Breast epithelium (tissue), 3 donors: ENCODE measurements at regions not wholly inside any gene's neighbourhood (a gene's known extent, or its start where the extent isn't known, plus 50 kb on each side); places are given as distances from the start of the nearest gene placed in this dataset.

ENCODE experiments used
- CTCF ChIP-seq, 3 donors: fragments of 450-650 bp; IDR thresholded peaks; one replicate each; pipeline ENCODE4 v1.5.1; 2016 to 2017; ENCODE audit warnings: antibody characterized with exemption in 3 of 3, mild to moderate bottlenecking in 3 of 3, moderate library complexity in 3 of 3
- POLR2AphosphoS5 ChIP-seq, 3 donors: sonication (generic); formaldehyde crosslinking; IDR thresholded peaks; one replicate each; pipeline ENCODE4 v1.6.1; 2017; ENCODE audit warnings: antibody characterized with exemption in 3 of 3

- TF ChIP-seq POLR2AphosphoS5 (IDR thresholded peaks at IDR 0.05) (no peak), CTCF (IDR thresholded peaks at IDR 0.05) (no peak)
These were observed 104.5 kb upstream of the INTU start for GRCh38 chr4:127528302-127528701.
